Suprapubic skin (tissue), 3 donors: ENCODE measurements at regions not wholly inside any gene's neighbourhood (a gene's known extent, or its start where the extent isn't known, plus 50 kb on each side); places are given as distances from the start of the nearest gene placed in this dataset.

Experiments
- POLR2A ChIP-seq, 2 donors: fragments of 450-650 bp; IDR thresholded peaks; one replicate each; pipeline ENCODE4 v1.6.1; 2017; ENCODE audit warnings: antibody characterized with exemption in 2 of 2, mild to moderate bottlenecking in 2 of 2, moderate library complexity in 2 of 2
- TF ChIP-seq, protein P1 (sequence below), 2 donors: fragments of 200-600 bp in 1 of 2; fragments of 450-650 bp in 1 of 2; sonication (generic) in 1 of 2; IDR thresholded peaks; one replicate each; pipeline ENCODE4 v1.5.1; 2016 to 2019; ENCODE audit warnings: antibody characterized with exemption in 2 of 2, mild to moderate bottlenecking in 1 of 2, moderate library complexity in 1 of 2

DNA sequence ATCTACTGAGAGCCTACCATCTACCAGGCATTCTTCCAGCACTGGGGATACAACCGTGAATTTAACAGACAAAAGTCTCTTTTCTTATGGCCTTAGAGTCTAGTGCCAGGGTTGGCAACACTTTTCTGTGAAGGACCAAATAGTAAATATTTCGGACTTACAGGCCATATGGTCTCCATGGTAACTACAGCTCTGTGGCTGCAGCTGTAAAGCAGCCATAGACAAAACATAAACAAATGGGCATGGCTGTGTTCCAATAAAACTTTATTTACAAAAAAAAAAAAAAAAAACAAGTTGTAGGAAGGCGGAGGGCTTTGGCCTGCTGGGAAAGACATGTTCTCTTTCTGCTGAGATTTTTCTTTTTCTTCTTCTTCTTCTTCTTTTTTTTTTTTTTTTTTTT lies 98.7 kb downstream of the ABCC12 start:
- no peak for TF ChIP-seq POLR2A (IDR thresholded peaks at IDR 0.05)
- TF ChIP-seq, protein P1, sequence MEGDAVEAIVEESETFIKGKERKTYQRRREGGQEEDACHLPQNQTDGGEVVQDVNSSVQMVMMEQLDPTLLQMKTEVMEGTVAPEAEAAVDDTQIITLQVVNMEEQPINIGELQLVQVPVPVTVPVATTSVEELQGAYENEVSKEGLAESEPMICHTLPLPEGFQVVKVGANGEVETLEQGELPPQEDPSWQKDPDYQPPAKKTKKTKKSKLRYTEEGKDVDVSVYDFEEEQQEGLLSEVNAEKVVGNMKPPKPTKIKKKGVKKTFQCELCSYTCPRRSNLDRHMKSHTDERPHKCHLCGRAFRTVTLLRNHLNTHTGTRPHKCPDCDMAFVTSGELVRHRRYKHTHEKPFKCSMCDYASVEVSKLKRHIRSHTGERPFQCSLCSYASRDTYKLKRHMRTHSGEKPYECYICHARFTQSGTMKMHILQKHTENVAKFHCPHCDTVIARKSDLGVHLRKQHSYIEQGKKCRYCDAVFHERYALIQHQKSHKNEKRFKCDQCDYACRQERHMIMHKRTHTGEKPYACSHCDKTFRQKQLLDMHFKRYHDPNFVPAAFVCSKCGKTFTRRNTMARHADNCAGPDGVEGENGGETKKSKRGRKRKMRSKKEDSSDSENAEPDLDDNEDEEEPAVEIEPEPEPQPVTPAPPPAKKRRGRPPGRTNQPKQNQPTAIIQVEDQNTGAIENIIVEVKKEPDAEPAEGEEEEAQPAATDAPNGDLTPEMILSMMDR (IDR thresholded peaks at IDR 0.05), result no peak
